Astrocyte (in vitro differentiated cells and primary cell): ENCODE measurements at regions not wholly inside any gene's neighbourhood (a gene's known extent, or its start where the extent isn't known, plus 50 kb on each side); places are given as distances from the start of the nearest gene placed in this dataset.

Experiments used
- CTCF ChIP-seq: IDR thresholded peaks from 2 replicates; pipeline ENCODE4 v1.5.1; 2011; ENCODE audit warnings: low read depth, mild to moderate bottlenecking, inconsistent platforms, low read length, moderate library complexity; ENCODE audit not compliant: insufficient read depth
- EZH2 ChIP-seq: IDR thresholded peaks from 2 replicates; pipeline ENCODE4 v1.6.1; 2012; ENCODE audit warnings: mild to moderate bottlenecking, low read length, inconsistent platforms; ENCODE audit not compliant: insufficient read depth

GRCh38 chr20:53699085-53699674 lies 105.5 kb upstream of the ZNF217 start:
- no peak for TF ChIP-seq CTCF
- TF ChIP-seq EZH2: no peak
